ENCODE measurements at regions not wholly inside any gene's neighbourhood (a gene's known extent, or its start where the extent isn't known, plus 50 kb on each side); places are given as distances from the start of the nearest gene placed in this dataset.
"Not testable (repeated sequence)": the region's sequence is repeated elsewhere in the genome, so short reads cannot be mapped to it uniquely, and the experiment has no call there.

GRCh38 chr16:7919782-7920181 lies 587.1 kb downstream of the RBFOX1 start:
- no peak for DNase-seq

GRCh38 chr16:7914748-7915147 lies 582.1 kb downstream of the RBFOX1 start:
- no peak for DNase-seq

DNA sequence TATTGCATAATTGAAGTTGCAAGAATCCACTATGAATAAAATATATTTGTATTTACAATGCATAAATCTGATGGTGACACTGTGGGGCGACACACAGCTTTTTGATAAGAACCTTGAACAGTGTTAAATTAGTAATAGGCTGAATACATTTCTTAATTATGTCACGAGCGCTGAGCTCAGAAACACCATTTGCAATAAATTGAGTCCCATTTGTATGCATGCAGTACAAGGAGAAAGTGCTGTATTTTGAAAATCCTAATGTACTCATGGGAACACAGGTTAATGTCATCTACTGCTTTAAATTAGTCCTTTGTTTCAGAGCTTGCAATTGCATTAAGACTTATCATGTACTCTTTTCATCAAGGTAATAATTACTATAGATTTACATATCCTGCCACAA lies 579.5 kb downstream of the RBFOX1 start:
- DNase-seq, result no peak

- no peak for DNase-seq
Measured at GRCh38 chr16:7910116-7910515, 577.5 kb downstream of the RBFOX1 start.

DNA sequence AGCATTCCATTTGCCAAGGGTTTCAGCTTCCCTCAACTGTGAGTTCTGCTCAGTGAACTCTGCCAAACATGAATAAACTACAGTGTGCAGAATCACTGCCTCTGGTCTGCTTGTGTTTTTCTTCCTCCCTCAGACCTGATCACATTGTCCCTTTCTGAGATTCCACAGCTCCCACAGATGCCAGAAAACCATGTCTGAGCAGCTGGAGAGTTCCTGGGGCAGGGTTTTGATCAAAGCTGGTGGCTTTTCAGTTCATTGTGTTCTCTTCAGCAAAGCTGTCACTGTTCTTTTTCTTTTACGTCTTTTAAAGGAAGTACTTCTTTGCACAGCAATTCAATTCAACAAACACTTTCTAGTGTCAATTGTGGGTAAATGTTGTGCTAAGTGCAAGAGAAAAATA lies 555.8 kb downstream of the RBFOX1 start:
- no peak for DNase-seq

GRCh38 chr16:7887316-7887715 lies 554.7 kb downstream of the RBFOX1 start:
- DNase-seq, result no peak

DNA sequence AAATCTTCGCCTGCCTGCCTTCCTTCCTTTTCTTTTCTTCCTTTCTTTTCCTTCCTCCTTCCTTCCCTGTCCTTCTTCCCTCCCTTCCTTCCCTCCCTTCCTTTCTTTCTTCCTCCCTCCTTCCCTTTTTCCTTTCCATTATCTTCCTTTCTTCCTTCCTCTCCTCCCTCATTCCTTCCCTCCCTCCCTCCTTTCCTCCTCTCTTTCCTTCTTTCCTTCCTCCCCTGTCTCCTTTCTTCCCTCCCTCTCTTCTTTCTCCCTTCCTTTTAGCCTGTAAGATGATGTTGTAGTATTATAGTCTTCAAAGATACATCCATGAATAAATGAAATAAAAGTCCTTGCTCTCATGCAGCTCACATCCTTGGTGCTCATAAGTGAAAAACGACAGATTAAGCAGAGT lies 539.3 kb downstream of the RBFOX1 start:
- no peak for DNase-seq

- no peak for DNase-seq
Measured at GRCh38 chr16:7871371-7871770, 538.7 kb downstream of the RBFOX1 start.

DNA sequence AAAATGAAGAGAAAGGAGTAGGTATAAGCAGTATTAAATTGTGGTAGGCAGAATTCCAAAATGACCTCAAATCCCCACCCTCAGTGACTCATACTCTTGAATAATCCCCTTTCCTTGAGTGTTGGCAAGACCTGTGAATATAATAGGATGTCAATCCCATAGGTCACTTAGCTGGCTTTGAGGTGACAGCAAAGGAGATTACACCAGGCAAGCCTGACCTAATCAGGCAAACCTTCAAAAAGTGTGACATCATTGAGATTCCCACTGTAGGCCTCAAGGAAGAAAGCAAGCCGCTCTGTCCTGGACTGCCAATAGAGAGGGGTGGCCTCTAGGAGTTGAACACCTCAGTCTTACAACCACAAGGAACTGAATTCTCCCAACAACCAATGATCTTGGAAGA lies 535.2 kb downstream of the RBFOX1 start:
- DNase-seq, result no peak

GRCh38 chr16:7866144-7866543 lies 533.5 kb downstream of the RBFOX1 start:
- no peak for DNase-seq

DNA sequence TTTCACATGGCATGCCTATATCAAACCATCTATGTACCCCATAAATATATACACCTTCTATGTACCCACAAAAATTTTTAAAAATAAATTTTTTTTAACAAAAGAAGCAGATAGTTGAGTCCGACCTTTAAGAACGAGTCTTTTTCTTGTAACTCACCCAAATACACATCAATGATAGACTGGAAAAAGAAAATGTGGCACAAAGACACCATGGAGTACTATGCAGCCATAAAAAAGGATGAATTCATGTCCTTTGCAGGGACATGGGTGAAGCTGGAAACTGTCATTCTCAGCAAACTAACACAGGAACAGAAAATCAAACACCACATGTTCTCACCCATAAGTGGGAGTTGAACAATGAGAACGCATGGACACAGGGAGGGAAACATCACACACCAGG lies 532.7 kb downstream of the RBFOX1 start:
- DNase-seq, result not testable (repeated sequence)

DNA sequence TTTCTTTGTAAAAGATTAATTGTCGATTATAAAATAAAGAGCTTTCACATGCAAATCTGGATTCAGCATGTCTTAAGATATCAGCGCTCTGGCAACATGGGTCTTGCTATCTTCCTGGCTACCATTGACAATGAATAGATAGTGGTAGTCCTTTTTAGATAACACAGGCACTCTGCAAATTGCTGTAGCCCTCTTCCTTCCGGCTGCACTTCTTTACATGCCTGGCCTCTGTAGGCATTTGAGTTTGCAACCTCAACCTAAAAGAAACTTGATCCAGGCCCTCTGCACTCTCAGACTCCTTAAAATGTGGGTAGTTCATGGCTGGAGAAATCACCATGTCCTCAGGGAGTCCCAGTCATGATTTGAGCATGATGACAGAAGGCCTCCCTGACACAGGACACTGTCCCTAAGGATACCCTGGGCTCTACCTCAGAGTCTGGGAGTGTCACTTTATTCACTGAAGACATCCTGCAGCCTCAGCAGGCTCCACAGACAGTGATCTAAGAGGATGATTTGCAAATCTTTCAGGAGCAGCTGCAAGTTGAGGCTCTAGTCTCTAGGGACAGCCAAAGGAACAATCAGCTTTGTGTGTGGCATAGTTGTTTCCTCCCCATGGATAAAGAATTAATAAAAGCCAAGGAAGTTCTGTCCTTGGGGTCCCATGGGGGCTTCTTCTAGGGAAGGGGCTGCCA lies 529.4 kb downstream of the RBFOX1 start:
- no peak for DNase-seq

- no peak for DNase-seq
Measured at GRCh38 chr16:7853197-7853596, 520.6 kb downstream of the RBFOX1 start.

DNA sequence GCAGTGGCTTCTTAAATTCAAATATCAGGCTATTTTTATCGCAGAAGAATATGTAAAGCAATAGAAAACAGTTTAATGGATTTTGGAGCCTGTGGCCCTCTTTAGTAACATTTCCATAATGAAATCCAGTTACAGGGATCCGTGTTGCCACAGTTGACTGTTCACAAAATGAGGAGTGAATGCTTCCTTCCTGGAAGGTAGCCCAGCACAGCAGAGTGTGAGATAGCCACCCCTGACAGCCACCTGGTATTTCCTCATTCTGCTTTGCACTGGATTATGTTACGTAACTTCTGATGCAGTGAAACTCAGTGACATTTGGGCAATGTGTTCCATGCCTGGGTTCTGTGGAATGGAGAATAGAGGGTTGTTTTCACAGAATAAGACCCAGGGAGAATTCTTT lies 517.2 kb downstream of the RBFOX1 start:
- no peak for DNase-seq

- no peak for DNase-seq
Measured at GRCh38 chr16:7843261-7843660, 510.6 kb downstream of the RBFOX1 start.

- DNase-seq, result no peak
Measured at GRCh38 chr16:7839568-7839967, 506.9 kb downstream of the RBFOX1 start.

- DNase-seq, result no peak
Measured at GRCh38 chr16:7834771-7835431, 502.3 kb downstream of the RBFOX1 start.

GRCh38 chr16:7820816-7821215 lies 488.2 kb downstream of the RBFOX1 start:
- no peak for DNase-seq

GRCh38 chr16:7805686-7806396 lies 473.2 kb downstream of the RBFOX1 start:
- peak; percentile 87 for DNase-seq

GRCh38 chr16:7804635-7805195 lies 472.1 kb downstream of the RBFOX1 start:
- DNase-seq, result no peak

DNA sequence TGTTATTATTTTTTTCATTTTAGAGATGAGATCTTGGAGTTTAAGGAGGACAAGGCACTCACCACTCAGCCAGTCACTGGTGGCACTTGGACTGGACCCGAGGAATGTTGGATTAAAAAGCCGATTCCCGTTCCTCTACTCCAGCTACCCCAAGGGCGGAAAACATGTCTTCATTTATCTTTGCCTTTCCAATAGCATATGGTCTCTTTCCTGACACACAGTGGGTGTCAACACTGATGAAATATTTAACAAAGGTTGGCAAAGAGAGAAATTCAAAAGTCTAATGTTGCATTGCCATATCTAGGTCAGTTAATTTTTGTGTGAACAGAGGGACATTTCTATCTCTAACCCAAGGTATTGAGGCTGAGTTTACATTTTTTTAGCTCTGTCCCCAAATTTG lies 459.7 kb downstream of the RBFOX1 start:
- DNase-seq, result no peak

- DNase-seq, result no peak
Measured at GRCh38 chr16:7791028-7791590, 458.5 kb downstream of the RBFOX1 start.

DNA sequence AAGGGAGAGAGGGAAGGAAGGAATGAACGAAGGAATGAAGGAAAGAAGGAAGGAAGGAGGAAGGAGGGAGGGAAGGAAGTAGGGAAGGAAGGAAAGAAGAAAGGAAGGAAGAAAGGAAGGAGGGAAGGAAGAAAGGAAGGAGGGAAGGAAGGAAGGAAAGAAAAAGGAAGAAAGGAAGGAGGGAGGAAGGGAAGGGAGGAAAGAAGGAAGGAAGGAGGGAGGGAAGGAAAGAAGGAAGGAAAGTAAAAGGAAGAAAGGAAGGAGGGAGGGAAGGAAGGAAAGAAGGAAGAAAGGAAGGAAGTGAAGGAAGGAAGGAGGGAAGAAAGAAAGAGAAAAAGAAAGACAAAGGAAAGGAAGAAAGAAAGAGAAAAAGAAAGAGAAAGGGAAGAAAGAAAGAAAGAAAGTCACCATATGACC lies 442.4 kb downstream of the RBFOX1 start:
- no peak for DNase-seq

- no peak for DNase-seq
Measured at GRCh38 chr16:7772722-7773121, 440.1 kb downstream of the RBFOX1 start.
